GM12874 (cell line): ENCODE measurements at regions not wholly inside any gene's neighbourhood (a gene's known extent, or its start where the extent isn't known, plus 50 kb on each side); places are given as distances from the start of the nearest gene placed in this dataset.

Source experiments
- TF ChIP-seq, protein P1 (sequence below): IDR thresholded peaks from 2 replicates; pipeline ENCODE4 v1.5.1; 2011; ENCODE audit warnings: low read depth, mild to moderate bottlenecking, control low read depth, low read length, moderate library complexity; ENCODE audit not compliant: insufficient read depth

DNA sequence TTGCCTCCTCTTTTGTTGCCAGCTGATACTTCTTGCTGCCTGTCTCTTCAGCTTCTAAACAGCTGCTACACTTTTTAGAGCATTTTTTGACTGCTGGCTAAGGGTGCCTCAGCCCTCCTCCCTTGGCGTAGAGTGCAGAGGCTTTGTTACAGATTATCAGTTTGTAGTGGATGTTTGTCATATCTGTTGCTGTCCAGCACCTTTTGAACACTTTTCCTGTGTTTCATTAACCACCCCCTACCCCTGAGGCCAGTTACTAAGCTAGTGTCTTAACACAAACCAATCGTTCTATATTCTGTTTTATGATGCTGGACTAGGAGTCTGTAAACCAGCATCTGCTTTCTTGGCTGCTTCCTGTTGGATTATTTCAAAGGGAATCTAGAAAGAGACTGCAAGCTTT, 441.5 kb downstream of the DNAH5 start:
- TF ChIP-seq, protein P1, sequence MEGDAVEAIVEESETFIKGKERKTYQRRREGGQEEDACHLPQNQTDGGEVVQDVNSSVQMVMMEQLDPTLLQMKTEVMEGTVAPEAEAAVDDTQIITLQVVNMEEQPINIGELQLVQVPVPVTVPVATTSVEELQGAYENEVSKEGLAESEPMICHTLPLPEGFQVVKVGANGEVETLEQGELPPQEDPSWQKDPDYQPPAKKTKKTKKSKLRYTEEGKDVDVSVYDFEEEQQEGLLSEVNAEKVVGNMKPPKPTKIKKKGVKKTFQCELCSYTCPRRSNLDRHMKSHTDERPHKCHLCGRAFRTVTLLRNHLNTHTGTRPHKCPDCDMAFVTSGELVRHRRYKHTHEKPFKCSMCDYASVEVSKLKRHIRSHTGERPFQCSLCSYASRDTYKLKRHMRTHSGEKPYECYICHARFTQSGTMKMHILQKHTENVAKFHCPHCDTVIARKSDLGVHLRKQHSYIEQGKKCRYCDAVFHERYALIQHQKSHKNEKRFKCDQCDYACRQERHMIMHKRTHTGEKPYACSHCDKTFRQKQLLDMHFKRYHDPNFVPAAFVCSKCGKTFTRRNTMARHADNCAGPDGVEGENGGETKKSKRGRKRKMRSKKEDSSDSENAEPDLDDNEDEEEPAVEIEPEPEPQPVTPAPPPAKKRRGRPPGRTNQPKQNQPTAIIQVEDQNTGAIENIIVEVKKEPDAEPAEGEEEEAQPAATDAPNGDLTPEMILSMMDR = no peak

GRCh38 chr5:13501176-13501575, 443.3 kb downstream of the DNAH5 start:
- TF ChIP-seq, protein P1 = no peak

GRCh38 chr5:13498279-13498678, 446.2 kb downstream of the DNAH5 start:
- TF ChIP-seq, protein P1 = no peak

GRCh38 chr5:13488254-13488931, 456.1 kb downstream of the DNAH5 start:
- TF ChIP-seq, protein P1 = no peak

GRCh38 chr5:13480834-13481233, 463.7 kb downstream of the DNAH5 start:
- TF ChIP-seq, protein P1 = no peak

- TF ChIP-seq, protein P1 = peak; percentile 27; the same call in 1 of the 2 replicates
Measured at GRCh38 chr5:13478831-13479465, 465.5 kb downstream of the DNAH5 start.

DNA sequence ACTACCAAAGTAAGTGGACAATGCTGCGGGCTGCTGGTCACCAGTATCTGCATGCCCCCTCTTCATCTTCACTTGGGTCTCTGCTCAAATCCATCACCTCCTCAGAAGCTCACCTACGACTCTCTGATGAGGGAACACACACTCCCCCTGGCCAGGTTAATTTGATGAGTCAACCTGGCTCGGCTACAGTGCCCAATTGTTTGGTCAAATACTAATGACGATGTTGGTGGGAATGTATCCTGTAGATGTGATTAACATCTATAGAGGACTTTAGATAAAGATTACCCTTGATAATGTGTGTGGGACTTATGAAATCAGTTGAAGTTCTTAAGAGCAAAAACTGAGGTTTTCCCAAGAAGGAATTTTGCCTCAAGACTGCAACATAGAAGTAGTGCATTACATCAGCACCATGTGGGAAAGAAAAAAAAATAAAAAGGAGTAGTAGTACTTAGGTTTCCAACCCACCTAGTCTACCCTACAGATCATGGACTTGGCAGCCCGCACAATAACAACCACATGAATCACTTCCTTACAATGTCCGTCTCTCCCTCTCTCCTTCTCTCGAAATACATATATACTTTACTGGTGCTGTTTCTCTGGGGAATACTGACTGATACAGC, 467.3 kb downstream of the DNAH5 start:
- TF ChIP-seq, protein P1 = no peak
